ENCODE measurements at regions not wholly inside any gene's neighbourhood (a gene's known extent, or its start where the extent isn't known, plus 50 kb on each side); places are given as distances from the start of the nearest gene placed in this dataset.
"Not testable (repeated sequence)": the region's sequence is repeated elsewhere in the genome, so short reads cannot be mapped to it uniquely, and the experiment has no call there.

GRCh38 chr11:119586181-119586580, 142.8 kb downstream of the NECTIN1 start:
- no peak for DNase-seq (ENCODE audit: extremely low read depth in 1 of 2, low read depth in 1 of 2)

- no peak for DNase-seq (ENCODE audit: extremely low read depth in 1 of 2, low read depth in 1 of 2)
Measured at GRCh38 chr11:119585043-119585781, 143.8 kb downstream of the NECTIN1 start.

- DNase-seq (ENCODE audit: extremely low read depth in 1 of 2, low read depth in 1 of 2) = no peak
Measured at GRCh38 chr11:119584193-119585042, 144.6 kb downstream of the NECTIN1 start.

GRCh38 chr11:119583585-119583984, 145.4 kb downstream of the NECTIN1 start:
- no peak for DNase-seq (ENCODE audit: extremely low read depth in 1 of 2, low read depth in 1 of 2)

- not testable (repeated sequence) for DNase-seq (ENCODE audit: extremely low read depth in 1 of 2, low read depth in 1 of 2)
Measured at GRCh38 chr11:119581396-119581795, 147.6 kb downstream of the NECTIN1 start.

- no peak for DNase-seq (ENCODE audit: extremely low read depth in 1 of 2, low read depth in 1 of 2)
Measured at GRCh38 chr11:119580751-119581150, 148.2 kb downstream of the NECTIN1 start.

GRCh38 chr11:119580081-119580480, 148.9 kb downstream of the NECTIN1 start:
- no peak for DNase-seq (ENCODE audit: extremely low read depth in 1 of 2, low read depth in 1 of 2)

GRCh38 chr11:119578521-119579191, 150.3 kb downstream of the NECTIN1 start:
- no peak for DNase-seq (ENCODE audit: extremely low read depth in 1 of 2, low read depth in 1 of 2)

GRCh38 chr11:119573858-119574257, 150.9 kb upstream of the THY1 start:
- DNase-seq (ENCODE audit: extremely low read depth in 1 of 2, low read depth in 1 of 2) = no peak

GRCh38 chr11:119572481-119573424, 149.8 kb upstream of the THY1 start:
- no peak for DNase-seq (ENCODE audit: extremely low read depth in 1 of 2, low read depth in 1 of 2)

GRCh38 chr11:119571311-119571710, 148.3 kb upstream of the THY1 start:
- no peak for DNase-seq (ENCODE audit: extremely low read depth in 1 of 2, low read depth in 1 of 2)

- no peak for DNase-seq (ENCODE audit: extremely low read depth in 1 of 2, low read depth in 1 of 2)
Measured at GRCh38 chr11:119567688-119568582, 145.0 kb upstream of the THY1 start.

GRCh38 chr11:119566319-119566718, 143.3 kb upstream of the THY1 start:
- DNase-seq (ENCODE audit: extremely low read depth in 1 of 2, low read depth in 1 of 2) = no peak

GRCh38 chr11:119565693-119566092, 142.7 kb upstream of the THY1 start:
- not testable (repeated sequence) for DNase-seq (ENCODE audit: extremely low read depth in 1 of 2, low read depth in 1 of 2)

GRCh38 chr11:119560961-119561360, 138.0 kb upstream of the THY1 start:
- no peak for DNase-seq (ENCODE audit: extremely low read depth in 1 of 2, low read depth in 1 of 2)

- no peak for DNase-seq (ENCODE audit: extremely low read depth in 1 of 2, low read depth in 1 of 2)
Measured at GRCh38 chr11:119560291-119560690, 137.3 kb upstream of the THY1 start.

GRCh38 chr11:119552106-119552485, 129.1 kb upstream of the THY1 start:
- DNase-seq (ENCODE audit: extremely low read depth in 1 of 2, low read depth in 1 of 2) = no peak

GRCh38 chr11:119551420-119552105, 128.6 kb upstream of the THY1 start:
- no peak for DNase-seq (ENCODE audit: extremely low read depth in 1 of 2, low read depth in 1 of 2)

All from stimulated activated CD8-positive, alpha-beta memory T cell treated with anti-CD3 and anti-CD28 coated beads, Interleukin-7, amount 100 ng/mL, for 48 hours (primary cell).